ENCODE measurements at regions not wholly inside any gene's neighbourhood (a gene's known extent, or its start where the extent isn't known, plus 50 kb on each side); places are given as distances from the start of the nearest gene placed in this dataset.
"Not testable (repeated sequence)": the region's sequence is repeated elsewhere in the genome, so short reads cannot be mapped to it uniquely, and the experiment has no call there.

- DNase-seq, result no peak
Measured at GRCh38 chr6:120478650-120479049, 855.6 kb downstream of the TBC1D32 start.

- DNase-seq, result no peak
Measured at GRCh38 chr6:120473804-120474203, 860.5 kb downstream of the TBC1D32 start.

GRCh38 chr6:120468486-120468885 lies 865.8 kb downstream of the TBC1D32 start:
- DNase-seq, result no peak

- DNase-seq, result no peak
Measured at GRCh38 chr6:120451508-120451907, 882.8 kb downstream of the TBC1D32 start.

GRCh38 chr6:120447605-120448004 lies 886.7 kb downstream of the TBC1D32 start:
- DNase-seq, result no peak

- DNase-seq, result not testable (repeated sequence)
Measured at GRCh38 chr6:120432840-120433239, 901.4 kb downstream of the TBC1D32 start.

- DNase-seq, result no peak
Measured at GRCh38 chr6:120431841-120432240, 902.4 kb downstream of the TBC1D32 start.

- DNase-seq, result no peak
Measured at GRCh38 chr6:120411394-120411793, 922.9 kb downstream of the TBC1D32 start.

GRCh38 chr6:120410586-120410985 lies 923.7 kb downstream of the TBC1D32 start:
- DNase-seq, result no peak

- DNase-seq, result no peak
Measured at GRCh38 chr6:120407696-120408095, 926.6 kb downstream of the TBC1D32 start.

- DNase-seq, result no peak
Measured at GRCh38 chr6:120405947-120406346, 928.3 kb downstream of the TBC1D32 start.

GRCh38 chr6:120395784-120396183 lies 938.5 kb downstream of the TBC1D32 start:
- DNase-seq, result no peak

GRCh38 chr6:120395330-120395729 lies 939.0 kb downstream of the TBC1D32 start:
- no peak for DNase-seq

GRCh38 chr6:120392941-120393340 lies 941.3 kb downstream of the TBC1D32 start:
- DNase-seq, result no peak

GRCh38 chr6:120384671-120385070 lies 949.6 kb downstream of the TBC1D32 start:
- no peak for DNase-seq

GRCh38 chr6:120383681-120384080 lies 950.6 kb downstream of the TBC1D32 start:
- no peak for DNase-seq

- DNase-seq, result peak; percentile 14
Measured at GRCh38 chr6:120378582-120379220, 955.6 kb downstream of the TBC1D32 start.

- no peak for DNase-seq
Measured at GRCh38 chr6:120373185-120373584, 961.1 kb downstream of the TBC1D32 start.

GRCh38 chr6:120363429-120363828 lies 970.9 kb downstream of the TBC1D32 start:
- DNase-seq, result no peak

GRCh38 chr6:120358535-120358934 lies 975.7 kb downstream of the TBC1D32 start:
- not testable (repeated sequence) for DNase-seq

- DNase-seq, result no peak
Measured at GRCh38 chr6:120357447-120357846, 976.8 kb downstream of the TBC1D32 start.

- no peak for DNase-seq
Measured at GRCh38 chr6:120355822-120356221, 978.5 kb downstream of the TBC1D32 start.

- no peak for DNase-seq
Measured at GRCh38 chr6:120354452-120355098, 979.7 kb downstream of the TBC1D32 start.

GRCh38 chr6:120352491-120352890 lies 981.8 kb downstream of the TBC1D32 start:
- DNase-seq, result no peak

- DNase-seq, result no peak
Measured at GRCh38 chr6:120348926-120349325, 985.4 kb downstream of the TBC1D32 start.

Measured in 8988T (cell line).